HG03280 (cell line): ENCODE measurements at regions not wholly inside any gene's neighbourhood (a gene's known extent, or its start where the extent isn't known, plus 50 kb on each side); places are given as distances from the start of the nearest gene placed in this dataset.

Experiments used
- ATAC-seq: cut with Tn5 transposase; IDR thresholded peaks from one replicate; pipeline ENCODE4 v1.9.1; 2021; ENCODE audit warnings: mild to moderate bottlenecking, moderate library complexity; ENCODE audit not compliant: unreplicated experiment

- ATAC-seq: no peak
Measured at GRCh38 chr3:72411843-72412242, 436.4 kb downstream of the SHQ1 start.

DNA sequence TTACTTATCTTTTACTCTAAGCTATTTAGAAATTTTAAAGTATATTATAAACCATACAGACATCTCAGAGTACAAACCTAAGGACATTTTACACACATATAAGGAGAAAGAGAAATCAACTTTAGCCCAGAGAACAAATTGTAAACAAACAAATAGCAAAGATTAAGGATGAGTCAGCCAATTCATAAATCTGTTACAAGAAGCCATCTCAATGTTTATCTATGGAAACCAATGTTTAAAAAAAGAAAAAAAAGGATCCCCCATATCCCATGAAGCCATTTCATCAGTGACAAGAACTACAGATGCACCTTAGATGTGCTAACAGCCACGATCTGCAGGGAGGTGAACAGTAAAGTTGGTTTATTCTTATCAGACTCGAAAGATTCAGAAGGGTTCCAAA lies 437.1 kb downstream of the SHQ1 start:
- ATAC-seq: no peak

GRCh38 chr3:72408983-72409779 lies 439.1 kb downstream of the SHQ1 start:
- no peak for ATAC-seq

DNA sequence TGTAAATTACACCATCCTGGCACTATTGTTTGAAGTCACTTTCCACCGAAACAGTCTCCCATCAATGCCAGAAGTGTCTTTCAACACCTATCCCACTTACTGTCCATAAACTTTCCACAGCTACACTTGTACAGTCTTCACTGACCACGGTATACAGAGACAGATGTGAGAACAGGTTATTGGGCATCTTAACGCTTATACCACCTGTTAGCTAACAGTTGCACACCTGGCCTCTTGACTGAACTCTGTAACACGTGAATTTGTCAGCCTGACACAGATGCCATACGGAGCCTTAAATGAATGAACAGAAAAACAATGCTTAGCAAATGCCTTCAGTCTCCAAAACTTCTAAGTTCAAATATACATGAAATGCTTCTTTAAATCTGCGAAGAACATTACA lies 440.5 kb downstream of the SHQ1 start:
- ATAC-seq: no peak

- ATAC-seq: no peak
Measured at GRCh38 chr3:72405943-72406566, 442.2 kb downstream of the SHQ1 start.

DNA sequence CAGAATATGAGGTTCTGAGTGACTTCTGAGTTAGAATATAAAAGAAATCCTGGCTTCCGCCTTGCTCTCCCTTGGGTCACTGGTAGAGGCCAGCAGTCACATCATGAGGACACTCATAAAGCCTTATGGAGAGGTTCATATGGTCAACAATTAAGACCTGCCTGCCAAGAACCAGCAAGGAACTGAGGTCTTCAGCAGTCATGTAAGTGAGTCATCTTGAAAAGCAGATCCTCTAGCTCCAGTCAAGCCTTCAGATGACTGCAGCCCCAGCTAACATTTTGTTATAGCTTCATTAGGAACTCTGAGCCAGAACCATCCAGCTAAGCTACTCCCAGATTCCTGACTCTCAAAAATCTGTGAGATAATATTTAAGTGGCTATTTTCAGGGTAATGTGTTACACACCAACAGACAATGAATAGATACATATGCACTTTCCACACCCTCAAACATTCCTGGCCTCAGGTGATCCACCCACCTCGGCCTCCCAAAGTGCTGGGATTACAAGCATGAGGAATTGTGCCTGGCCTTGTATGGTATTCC lies 447.2 kb downstream of the SHQ1 start:
- ATAC-seq: no peak

DNA sequence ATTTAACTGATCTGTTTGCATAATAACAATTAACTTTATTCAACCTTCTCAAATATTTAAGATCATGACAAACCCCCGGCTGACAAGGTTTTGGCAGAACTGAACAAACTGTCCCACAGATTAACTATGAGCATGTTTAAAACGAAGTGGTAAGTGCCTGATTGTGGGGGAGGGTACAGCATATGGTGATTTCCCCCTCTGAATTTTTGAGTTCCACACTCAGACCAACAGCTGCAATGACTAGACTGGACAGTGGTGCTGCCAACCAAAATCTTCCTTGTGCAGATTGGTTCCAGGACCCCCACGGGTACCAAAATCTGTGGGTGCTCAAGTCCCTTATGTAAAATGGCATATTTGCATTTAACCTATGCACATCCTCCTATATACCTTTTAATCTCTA lies 449.5 kb downstream of the SHQ1 start:
- ATAC-seq: no peak

GRCh38 chr3:72397586-72397985 lies 450.7 kb downstream of the SHQ1 start:
- no peak for ATAC-seq

GRCh38 chr3:72396899-72397298 lies 451.3 kb downstream of the SHQ1 start:
- no peak for ATAC-seq

GRCh38 chr3:72395776-72396311 lies 452.4 kb downstream of the SHQ1 start:
- ATAC-seq: no peak

- ATAC-seq: no peak
Measured at GRCh38 chr3:72393455-72393854, 454.8 kb downstream of the SHQ1 start.

- ATAC-seq: no peak
Measured at GRCh38 chr3:72391659-72392058, 456.6 kb downstream of the SHQ1 start.

DNA sequence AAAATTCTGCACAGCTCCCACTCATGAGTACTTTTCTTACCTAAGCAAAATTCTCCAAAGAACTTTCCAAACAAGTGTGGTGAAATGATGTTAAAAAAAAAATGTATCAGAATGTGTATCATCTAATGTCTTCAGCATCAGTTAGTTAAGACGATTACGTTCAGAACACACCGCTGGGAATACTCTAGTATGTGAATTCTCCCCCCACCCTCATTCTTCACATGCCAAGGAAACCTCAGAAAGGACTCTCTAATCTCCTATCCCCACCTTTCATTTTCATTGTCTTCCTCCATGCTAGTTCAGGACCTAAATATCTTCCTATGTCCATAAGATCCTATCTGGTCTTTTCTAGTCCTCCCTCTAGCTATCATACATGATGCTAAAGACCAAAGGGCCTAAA lies 457.4 kb downstream of the SHQ1 start:
- no peak for ATAC-seq

DNA sequence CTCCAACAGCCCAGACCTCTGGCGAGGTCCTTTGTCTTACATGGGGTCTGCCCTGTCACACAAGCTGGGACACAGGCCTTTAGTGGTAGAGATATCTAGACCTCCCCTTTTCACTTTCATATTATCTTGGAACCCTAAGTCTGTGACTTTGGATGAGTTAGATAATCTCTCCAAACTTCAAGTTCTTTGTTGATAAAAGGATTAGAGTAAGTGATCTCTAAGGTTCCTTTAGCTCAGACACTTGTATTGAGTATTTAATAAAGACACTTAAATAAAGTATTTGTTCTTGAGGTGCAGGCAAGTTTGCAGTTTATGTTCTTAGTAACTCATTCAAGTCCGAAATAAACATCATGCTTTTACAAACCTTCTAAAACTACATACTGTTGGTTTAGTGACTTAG lies 459.6 kb downstream of the SHQ1 start:
- no peak for ATAC-seq

DNA sequence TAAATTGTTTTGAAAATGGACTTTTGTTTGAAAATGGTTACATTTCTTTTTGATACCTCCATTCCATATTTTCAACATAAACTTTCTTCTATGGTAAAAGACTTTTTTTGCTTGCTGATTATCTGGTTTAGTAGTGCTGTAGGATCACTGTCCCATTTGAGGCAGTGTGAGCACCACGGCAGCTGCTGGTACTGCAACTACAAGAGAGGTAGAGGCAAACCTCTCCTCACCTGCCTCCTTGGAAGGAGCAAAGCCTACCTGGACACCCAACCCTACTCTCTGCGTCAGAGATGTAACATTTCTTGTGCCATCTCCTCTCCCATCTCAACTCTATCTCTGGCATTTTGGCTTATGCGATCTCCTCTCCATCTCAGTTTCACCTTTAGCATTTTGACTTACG lies 460.1 kb downstream of the SHQ1 start:
- no peak for ATAC-seq

DNA sequence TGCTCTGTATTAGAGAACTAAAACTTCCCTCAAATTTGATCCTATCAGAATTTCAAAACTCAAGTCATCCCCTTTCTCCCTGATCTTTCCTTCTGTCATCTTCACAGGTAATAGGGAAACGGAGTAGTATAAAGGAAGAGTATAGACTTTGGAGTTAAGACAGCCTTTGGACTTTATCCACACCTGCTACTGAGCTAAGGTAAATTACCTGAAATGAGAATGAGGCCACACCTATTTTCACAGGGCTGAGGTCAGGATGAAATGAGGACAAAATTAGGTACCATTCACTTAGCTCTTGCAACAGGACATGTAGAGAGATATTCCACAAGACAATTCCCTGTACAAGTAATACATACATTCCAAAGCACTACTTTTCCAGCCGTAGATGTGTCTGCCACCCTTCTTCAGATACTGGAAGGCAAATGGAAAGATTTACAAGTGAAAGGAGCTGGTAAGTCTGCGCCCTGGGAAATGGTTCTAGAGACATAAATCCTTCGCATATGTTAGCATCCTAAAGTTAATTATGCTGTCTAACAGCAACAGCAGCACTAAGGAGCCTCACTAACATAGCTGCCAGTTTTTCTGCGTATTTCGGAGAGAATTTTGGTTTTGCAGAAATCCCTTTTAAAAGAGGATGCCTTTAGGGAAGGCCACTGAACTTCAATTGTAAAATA lies 461.8 kb downstream of the SHQ1 start:
- ATAC-seq: no peak

- ATAC-seq: no peak
Measured at GRCh38 chr3:72385167-72385566, 463.1 kb downstream of the SHQ1 start.

DNA sequence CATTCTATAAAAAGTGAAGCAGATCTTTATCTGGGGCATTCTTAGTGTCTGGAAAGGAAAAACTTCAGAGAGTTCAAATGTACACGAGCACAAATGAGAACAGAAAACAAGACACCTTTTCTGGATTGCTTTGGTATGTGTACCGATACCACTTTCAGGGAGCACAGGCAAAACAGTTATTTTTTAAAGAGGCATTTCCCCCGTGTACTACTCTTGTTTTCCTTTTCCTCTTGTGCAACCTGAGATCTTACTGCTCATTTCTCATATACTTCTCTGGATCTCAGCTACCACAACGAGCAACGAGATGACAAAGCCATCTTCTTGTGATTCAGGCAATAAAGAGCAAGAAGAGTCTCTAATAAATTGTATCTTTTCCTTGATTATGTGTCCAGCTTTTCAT lies 463.6 kb downstream of the SHQ1 start:
- no peak for ATAC-seq

DNA sequence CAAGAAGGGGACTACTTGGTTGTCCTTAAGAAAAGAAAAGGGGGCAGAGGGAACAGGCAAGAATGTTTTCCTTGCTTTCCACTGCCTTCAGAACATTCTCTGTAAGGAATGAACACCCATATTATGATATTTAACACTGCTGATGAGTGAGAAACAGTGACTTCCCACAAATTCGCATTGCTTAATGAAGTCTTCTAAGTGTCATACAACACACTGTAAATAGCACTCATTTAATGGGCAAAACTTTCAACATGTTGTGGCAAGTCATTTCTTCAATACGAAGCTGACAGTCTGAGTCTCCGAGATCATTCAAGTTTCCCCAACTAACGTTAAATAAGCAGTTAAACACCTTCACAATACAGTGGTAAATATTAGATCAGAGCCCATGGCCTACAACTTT lies 464.4 kb downstream of the SHQ1 start:
- no peak for ATAC-seq

DNA sequence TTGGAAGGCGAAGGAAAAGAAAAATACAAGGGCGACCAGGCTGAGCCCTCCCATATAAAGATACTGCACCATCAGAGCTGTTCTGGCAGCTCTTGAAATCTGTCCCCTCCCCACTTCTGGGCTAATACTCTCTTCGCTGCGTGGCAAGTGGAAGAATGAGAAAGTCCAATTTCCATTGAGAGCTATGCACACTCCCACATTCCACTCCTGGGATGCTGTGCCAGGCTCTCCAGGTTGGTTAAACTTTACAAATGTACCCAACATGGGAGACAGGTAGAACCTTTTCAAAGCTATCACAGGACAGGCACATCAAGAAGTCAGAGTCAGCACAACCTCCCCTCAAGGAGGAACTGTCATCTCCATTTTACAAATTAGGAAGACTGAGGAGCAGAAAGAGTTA lies 465.0 kb downstream of the SHQ1 start:
- no peak for ATAC-seq

DNA sequence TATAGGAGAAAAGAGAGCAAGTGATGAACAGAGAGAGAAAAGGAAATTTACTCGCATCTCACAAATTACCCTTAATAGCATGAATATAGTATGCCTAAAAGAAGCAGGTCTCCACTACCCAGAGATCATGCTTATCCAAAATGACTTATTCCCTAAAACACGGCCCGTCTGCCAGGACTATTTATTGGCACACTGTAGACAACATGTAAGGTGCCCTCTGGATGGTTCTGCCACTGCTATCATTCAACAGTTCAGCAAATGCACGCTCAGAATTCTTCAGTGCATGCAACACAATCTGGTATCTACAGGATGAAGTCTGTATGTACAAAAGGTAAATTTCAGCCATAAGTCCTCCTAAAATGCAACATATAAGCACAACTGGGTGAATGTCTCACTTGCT lies 465.8 kb downstream of the SHQ1 start:
- no peak for ATAC-seq

DNA sequence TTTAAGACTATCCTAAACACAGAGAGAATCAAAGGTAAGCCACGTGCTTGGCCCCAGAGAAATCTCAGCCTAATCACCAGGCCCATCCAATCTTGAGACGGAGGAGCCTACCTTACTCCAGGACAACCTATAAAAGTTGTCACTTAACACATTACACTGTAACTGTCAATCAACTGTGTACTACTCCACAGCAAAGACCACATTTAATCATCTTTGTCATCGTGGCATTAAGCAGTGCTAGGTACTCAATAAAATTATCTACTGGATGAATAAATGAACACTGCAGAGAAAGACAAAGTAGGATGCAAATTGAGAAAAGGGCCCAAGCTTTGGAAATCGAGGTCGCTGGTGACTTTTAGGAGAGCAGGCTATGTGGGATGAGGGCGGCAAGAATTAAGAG lies 466.7 kb downstream of the SHQ1 start:
- ATAC-seq: no peak
